Astrocyte (in vitro differentiated cells and primary cell): ENCODE measurements at regions not wholly inside any gene's neighbourhood (a gene's known extent, or its start where the extent isn't known, plus 50 kb on each side); places are given as distances from the start of the nearest gene placed in this dataset.

Experiments
- DNase-seq: peaks from one replicate; pipeline ENCODE4 v3.0.0-alpha.2; 2010; ENCODE audit warnings: low read depth
- FAIRE-seq: peaks from 2 replicates; lab custom pipeline; 2011; peaks lifted over from hg19 to GRCh38; lab: Jason Lieb, UNC
- H2AFZ ChIP-seq: 2 replicates; pipeline ENCODE4 v1.6.0; 2012; ENCODE audit warnings: low read depth, low read length, inconsistent platforms
- H3K27ac ChIP-seq: 2 replicates; pipeline ENCODE4 v1.5.1; 2011; ENCODE audit warnings: low read depth, low read length, inconsistent platforms
- H3K27me3 ChIP-seq: 2 replicates; pipeline ENCODE4 v1.6.0; 2011; ENCODE audit warnings: low read length, inconsistent platforms; ENCODE audit not compliant: insufficient read depth
- H3K36me3 ChIP-seq: 2 replicates; pipeline ENCODE4 v1.5.1; 2011; ENCODE audit warnings: low read length, inconsistent platforms; ENCODE audit not compliant: insufficient read depth
- H3K4me1 ChIP-seq: 2 replicates; pipeline ENCODE4 v1.5.1; 2011; ENCODE audit warnings: low read length, inconsistent platforms; ENCODE audit not compliant: insufficient read depth
- H3K4me2 ChIP-seq: 2 replicates; pipeline ENCODE4 v1.6.0; 2012; ENCODE audit warnings: low read length, inconsistent platforms
- H3K4me3 ChIP-seq: 2 replicates; pipeline ENCODE4 v1.5.1; 2011; ENCODE audit warnings: low read depth, mild to moderate bottlenecking, low read length, inconsistent platforms; ENCODE audit not compliant: insufficient read depth
- H3K79me2 ChIP-seq: 2 replicates; pipeline ENCODE4 v1.6.0; 2012; ENCODE audit warnings: mild to moderate bottlenecking, low read length, inconsistent platforms; ENCODE audit not compliant: insufficient read depth
- H3K9ac ChIP-seq: 2 replicates; pipeline ENCODE4 v1.6.0; 2012; ENCODE audit warnings: mild to moderate bottlenecking, low read length, inconsistent platforms
- H3K9me3 ChIP-seq: 2 replicates; pipeline ENCODE4 v1.5.1; 2012; ENCODE audit warnings: low read depth, mild to moderate bottlenecking, low read length, inconsistent platforms; ENCODE audit not compliant: insufficient read depth
- H4K20me1 ChIP-seq: 2 replicates; pipeline ENCODE4 v1.6.0; 2012; ENCODE audit warnings: low read length, inconsistent platforms; ENCODE audit not compliant: insufficient read depth
- H3K27ac Mint-ChIP-seq: one replicate; pipeline ENCODE4 v1.8.0; 2021; ENCODE audit warnings: mild to moderate bottlenecking, mixed read lengths; ENCODE audit not compliant: unreplicated experiment
- H3K27me3 Mint-ChIP-seq: one replicate; pipeline ENCODE4 v1.8.0; 2021; ENCODE audit warnings: low read depth, mixed read lengths; ENCODE audit not compliant: unreplicated experiment
- H3K36me3 Mint-ChIP-seq: one replicate; pipeline ENCODE4 v1.8.0; 2021; ENCODE audit warnings: low read depth, mixed read lengths; ENCODE audit not compliant: unreplicated experiment
- H3K4me1 Mint-ChIP-seq: one replicate; pipeline ENCODE4 v1.8.0; 2021; ENCODE audit warnings: low read depth, mixed read lengths; ENCODE audit not compliant: unreplicated experiment
- H3K4me3 Mint-ChIP-seq: one replicate; pipeline ENCODE4 v1.8.0; 2021; ENCODE audit warnings: mild to moderate bottlenecking, moderate library complexity, mixed read lengths; ENCODE audit not compliant: unreplicated experiment
- H3K9me3 Mint-ChIP-seq: one replicate; pipeline ENCODE4 v1.8.0; 2021; ENCODE audit warnings: mild to moderate bottlenecking, mixed read lengths; ENCODE audit not compliant: unreplicated experiment
- CTCF ChIP-seq: IDR thresholded peaks from 2 replicates; pipeline ENCODE4 v1.5.1; 2011; ENCODE audit warnings: low read depth, mild to moderate bottlenecking, inconsistent platforms, low read length, moderate library complexity; ENCODE audit not compliant: insufficient read depth
- EZH2 ChIP-seq: IDR thresholded peaks from 2 replicates; pipeline ENCODE4 v1.6.1; 2012; ENCODE audit warnings: mild to moderate bottlenecking, low read length, inconsistent platforms; ENCODE audit not compliant: insufficient read depth

- H3K9me3 Mint-ChIP-seq: peaks cover 4% of the 10 kb centered on the region
- Histone ChIP-seq H4K20me1 (no peaks in the 10 kb centered on the region), H3K4me3 (no peak overlapping the region), H3K36me3 (no peaks in the 10 kb centered on the region), H3K27ac (no peak overlapping the region), H3K4me1 (no peaks in the 10 kb centered on the region), H3K27me3 (no peaks in the 10 kb centered on the region), H3K9me3 (no peaks in the 10 kb centered on the region), H3K4me2 (no peak overlapping the region), H2AFZ (no peak overlapping the region), H3K9ac (no peak overlapping the region), H3K79me2 (no peaks in the 10 kb centered on the region)
- TF ChIP-seq EZH2 (no peak), CTCF (no peak)
- DNase-seq: no peak
- no peak overlapping the region for H3K4me3 Mint-ChIP-seq
- no peak overlapping the region for H3K27ac Mint-ChIP-seq
- no peaks in the 10 kb centered on the region for H3K4me1 Mint-ChIP-seq
- peaks cover 30% of the 10 kb centered on the region for H3K27me3 Mint-ChIP-seq
- FAIRE-seq: peak; percentile 5
- no peaks in the 10 kb centered on the region for H3K36me3 Mint-ChIP-seq
Observed at GRCh38 chr20:4563031-4563430, 123.2 kb upstream of the PRNP start.

GRCh38 chr20:4560667-4561066 lies 125.6 kb upstream of the PRNP start:
- Histone ChIP-seq H3K27me3 (no peaks in the 10 kb centered on the region), H4K20me1 (no peaks in the 10 kb centered on the region), H3K4me3 (no peak overlapping the region), H3K9ac (no peak overlapping the region), H3K9me3 (no peaks in the 10 kb centered on the region), H3K4me1 (peaks cover 3% of the 10 kb centered on the region), H3K36me3 (no peaks in the 10 kb centered on the region), H3K27ac (no peak overlapping the region), H3K79me2 (no peaks in the 10 kb centered on the region), H2AFZ (no peak overlapping the region), H3K4me2 (no peak overlapping the region)
- Mint-ChIP-seq H3K4me1 (peaks cover 1% of the 10 kb centered on the region), H3K27me3 (peaks cover 23% of the 10 kb centered on the region), H3K4me3 (no peak overlapping the region), H3K9me3 (peaks cover 4% of the 10 kb centered on the region), H3K36me3 (no peaks in the 10 kb centered on the region), H3K27ac (no peak overlapping the region)
- no peak for FAIRE-seq
- no peak for DNase-seq
- TF ChIP-seq EZH2 (no peak), CTCF (no peak)

- peaks cover 19% of the 10 kb centered on the region for H3K27me3 Mint-ChIP-seq
- Histone ChIP-seq H3K27me3 (no peaks in the 10 kb centered on the region), H3K9ac (no peak overlapping the region), H3K4me1 (peaks cover 8% of the 10 kb centered on the region), H3K4me3 (no peak overlapping the region), H3K36me3 (no peaks in the 10 kb centered on the region), H3K4me2 (no peak overlapping the region), H4K20me1 (no peaks in the 10 kb centered on the region), H2AFZ (no peak overlapping the region), H3K27ac (no peak overlapping the region), H3K9me3 (no peaks in the 10 kb centered on the region), H3K79me2 (no peaks in the 10 kb centered on the region)
- H3K9me3 Mint-ChIP-seq: peaks cover 4% of the 10 kb centered on the region
- DNase-seq (no peak), FAIRE-seq (no peak)
- no peak for TF ChIP-seq EZH2
- TF ChIP-seq CTCF: no peak
- no peak overlapping the region for H3K4me3 Mint-ChIP-seq
- no peaks in the 10 kb centered on the region for H3K36me3 Mint-ChIP-seq
- H3K27ac Mint-ChIP-seq: no peak overlapping the region
- H3K4me1 Mint-ChIP-seq: peaks cover 5% of the 10 kb centered on the region
Observed at GRCh38 chr20:4559906-4560305, 126.3 kb upstream of the PRNP start.
